Activated CD8-positive, alpha-beta T cell treated with anti-CD3 and anti-CD28 coated beads for 36 hours (primary cell): ENCODE measurements at regions not wholly inside any gene's neighbourhood (a gene's known extent, or its start where the extent isn't known, plus 50 kb on each side); places are given as distances from the start of the nearest gene placed in this dataset.

ENCODE experiments used
- ATAC-seq: fragments of 200-7000 bp; cut with Tn5 transposase; one replicate; pipeline ENCODE4 v1.10.0; 2021; ENCODE audit warnings: mild to moderate bottlenecking, moderate library complexity
- CTCF ChIA-PET: fragments of 350-600 bp; sonication (Branson Sonifier 250); formaldehyde crosslinking; loops from one replicate; lab custom pipeline; 2021; ENCODE audit warnings: antibody characterized with exemption; lab: Charles Lee
- POLR2A ChIA-PET: fragments of 350-600 bp; sonication (Branson Sonifier 250); formaldehyde crosslinking; loops from one replicate; lab custom pipeline; 2021; ENCODE audit warnings: antibody characterized with exemption; lab: Charles Lee
- DNase-seq: peaks from one replicate; pipeline ENCODE4 v3.0.0-alpha.2; 2020
- H3K27ac Mint-ChIP-seq: one replicate; pipeline ENCODE4 v1.8.0; 2021; ENCODE audit warnings: mild to moderate bottlenecking, mixed read lengths
- H3K27me3 Mint-ChIP-seq: one replicate; pipeline ENCODE4 v1.8.0; 2021; ENCODE audit warnings: mixed read lengths
- H3K36me3 Mint-ChIP-seq: one replicate; pipeline ENCODE4 v1.8.0; 2021; ENCODE audit warnings: low read depth, mixed read lengths
- H3K4me1 Mint-ChIP-seq: one replicate; pipeline ENCODE4 v1.8.0; 2021; ENCODE audit warnings: low read depth, mixed read lengths
- H3K4me3 Mint-ChIP-seq: one replicate; pipeline ENCODE4 v1.8.0; 2021; ENCODE audit warnings: mild to moderate bottlenecking, moderate library complexity, mixed read lengths
- H3K9me3 Mint-ChIP-seq: one replicate; pipeline ENCODE4 v1.8.0; 2021; ENCODE audit warnings: mixed read lengths
- CTCF ChIP-seq: fragments of 200-600 bp; IDR thresholded peaks from one replicate; pipeline ENCODE4 v1.8.0; 2022; ENCODE audit warnings: antibody characterized with exemption, mild to moderate bottlenecking
- intact Hi-C: fragments of 100-400 bp; cut with micrococcal nuclease; formaldehyde crosslinking; loops from one replicate; pipeline ENCODE4 v1.10.0; 2022

- no peak for TF ChIP-seq CTCF
- Mint-ChIP-seq H3K27ac (peak overlapping the region; percentile 70), H3K4me3 (no peak overlapping the region), H3K36me3 (peaks cover 4% of the 10 kb centered on the region), H3K4me1 (peaks cover 67% of the 10 kb centered on the region), H3K9me3 (peaks cover 9% of the 10 kb centered on the region), H3K27me3 (no peaks in the 10 kb centered on the region)
- CTCF ChIA-PET, result interaction anchor here (0.6 to 1.5 kb wide), 4 partner anchors 19 to 92 kb away, joined by 3 to 5 read pairs (median 3); no protein-coding TSS in a partner anchor
- DNase-seq (peak; percentile 42), ATAC-seq (no peak)
- POLR2A ChIA-PET, result interaction anchor here (1.0 to 14.1 kb wide), 5 partner anchors 9 to 189 kb away, joined by 3 to 192 read pairs (median 4); no protein-coding TSS in a partner anchor
- intact Hi-C loops, result loop anchor here (10.0 kb wide), 1 partner anchor 202 kb away; the partner anchor contains the start of gene TNFSF11
Observed at GRCh38 chr13:42373048-42373812, 101.3 kb downstream of the AKAP11 start.

- no peak for DNase-seq
- Mint-ChIP-seq H3K27me3 (no peaks in the 10 kb centered on the region), H3K36me3 (peaks cover 4% of the 10 kb centered on the region), H3K4me3 (no peak overlapping the region), H3K4me1 (peaks cover 69% of the 10 kb centered on the region), H3K27ac (no peak overlapping the region), H3K9me3 (peaks cover 10% of the 10 kb centered on the region)
- intact Hi-C loops, result loop anchor here (10.0 kb wide), 1 partner anchor 199 kb away; the partner anchor contains the start of gene TNFSF11
- no peak for TF ChIP-seq CTCF
- ChIA-PET CTCF (interaction anchor here (3.8 kb wide), 1 partner anchor 17 kb away, joined by 24 read pairs; no protein-coding TSS in a partner anchor), POLR2A (interaction anchor here (14.1 kb wide), 1 partner anchor 17 kb away, joined by 192 read pairs; no protein-coding TSS in a partner anchor)
- no peak for ATAC-seq
Observed at GRCh38 chr13:42375663-42376062, 103.7 kb downstream of the AKAP11 start.

GRCh38 chr13:42377640-42378382 lies 105.9 kb downstream of the AKAP11 start:
- ATAC-seq (peak; percentile 82), DNase-seq (peak; percentile 58)
- peak overlapping the region; percentile 95 for H3K27ac Mint-ChIP-seq
- H3K27me3 Mint-ChIP-seq, result no peaks in the 10 kb centered on the region
- ChIA-PET CTCF (interaction anchor here (1.0 to 3.8 kb wide), 7 partner anchors 10 to 220 kb away, joined by 3 to 24 read pairs (median 4); no protein-coding TSS in a partner anchor), POLR2A (interaction anchor here (0.9 to 14.1 kb wide), 14 partner anchors 9 to 105 kb away, joined by 3 to 192 read pairs (median 5); no protein-coding TSS in a partner anchor)
- no peak overlapping the region for H3K4me3 Mint-ChIP-seq
- peaks cover 69% of the 10 kb centered on the region for H3K4me1 Mint-ChIP-seq
- H3K9me3 Mint-ChIP-seq, result peaks cover 13% of the 10 kb centered on the region
- intact Hi-C loops, result loop anchor here (1.0 to 10.0 kb wide), 3 partner anchors 15 to 197 kb away; partner anchors contain the start of gene TNFSF11
- peaks cover 4% of the 10 kb centered on the region for H3K36me3 Mint-ChIP-seq
- no peak for TF ChIP-seq CTCF

GRCh38 chr13:42378383-42378780 lies 106.4 kb downstream of the AKAP11 start:
- Mint-ChIP-seq H3K4me3 (no peak overlapping the region), H3K4me1 (peaks cover 66% of the 10 kb centered on the region), H3K36me3 (peaks cover 1% of the 10 kb centered on the region), H3K9me3 (peaks cover 13% of the 10 kb centered on the region), H3K27me3 (no peaks in the 10 kb centered on the region), H3K27ac (peak overlapping the region; percentile 95)
- TF ChIP-seq CTCF, result no peak
- ATAC-seq, result peak; percentile 13
- ChIA-PET POLR2A (interaction anchor here (0.9 to 14.1 kb wide), 8 partner anchors 9 to 53 kb away, joined by 3 to 192 read pairs (median 5); no protein-coding TSS in a partner anchor), CTCF (interaction anchor here (1.1 to 3.8 kb wide), 4 partner anchors 11 to 45 kb away, joined by 3 to 24 read pairs (median 4); no protein-coding TSS in a partner anchor)
- intact Hi-C loops, result loop anchor here (1.0 to 10.0 kb wide), 2 partner anchors 15 to 196 kb away; partner anchors contain the start of gene TNFSF11
- peak; percentile 69 for DNase-seq
